NT2/D1 (cell line): ENCODE measurements at regions not wholly inside any gene's neighbourhood (a gene's known extent, or its start where the extent isn't known, plus 50 kb on each side); places are given as distances from the start of the nearest gene placed in this dataset.
"Not testable (repeated sequence)": the region's sequence is repeated elsewhere in the genome, so short reads cannot be mapped to it uniquely, and the experiment has no call there.

Experiments used
- DNase-seq: peaks from one replicate; pipeline ENCODE4 v3.0.0-alpha.2; 2011; ENCODE audit warnings: low read depth, low spot score
- H3K27me3 ChIP-seq: 2 replicates; pipeline ENCODE4 v1.6.0; 2011; ENCODE audit warnings: mild to moderate bottlenecking; ENCODE audit not compliant: insufficient read length, insufficient read depth
- H3K36me3 ChIP-seq: 2 replicates; pipeline ENCODE4 v1.6.1; 2011; ENCODE audit warnings: mild to moderate bottlenecking, low read length, mixed read lengths; ENCODE audit not compliant: insufficient read depth, insufficient read length
- H3K4me1 ChIP-seq: 2 replicates; pipeline ENCODE4 v1.5.1; 2011; ENCODE audit not compliant: insufficient read depth, insufficient read length
- H3K4me3 ChIP-seq: 2 replicates; pipeline ENCODE4 v1.5.1; 2011; ENCODE audit warnings: low read depth; ENCODE audit not compliant: insufficient read length
- H3K9ac ChIP-seq: 2 replicates; pipeline ENCODE4 v1.6.0; 2011; ENCODE audit warnings: low read depth; ENCODE audit not compliant: insufficient read length
- H3K9me3 ChIP-seq: 2 replicates; pipeline ENCODE4 v1.5.1; 2011; ENCODE audit warnings: mild to moderate bottlenecking, low read length; ENCODE audit not compliant: insufficient read depth
- SUZ12 ChIP-seq: IDR thresholded peaks from 2 replicates; pipeline ENCODE4 v1.6.1; 2011; ENCODE audit not compliant: insufficient read length, insufficient read depth; ENCODE audit errors: extremely low read depth
- YY1 ChIP-seq: IDR thresholded peaks from 2 replicates; pipeline ENCODE4 v1.6.1; 2011; ENCODE audit not compliant: insufficient read length, insufficient read depth
- ZNF274 ChIP-seq: IDR thresholded peaks from 2 replicates; pipeline ENCODE4 v1.6.1; 2011; ENCODE audit warnings: mild to moderate bottlenecking, low read depth, low read length

DNA sequence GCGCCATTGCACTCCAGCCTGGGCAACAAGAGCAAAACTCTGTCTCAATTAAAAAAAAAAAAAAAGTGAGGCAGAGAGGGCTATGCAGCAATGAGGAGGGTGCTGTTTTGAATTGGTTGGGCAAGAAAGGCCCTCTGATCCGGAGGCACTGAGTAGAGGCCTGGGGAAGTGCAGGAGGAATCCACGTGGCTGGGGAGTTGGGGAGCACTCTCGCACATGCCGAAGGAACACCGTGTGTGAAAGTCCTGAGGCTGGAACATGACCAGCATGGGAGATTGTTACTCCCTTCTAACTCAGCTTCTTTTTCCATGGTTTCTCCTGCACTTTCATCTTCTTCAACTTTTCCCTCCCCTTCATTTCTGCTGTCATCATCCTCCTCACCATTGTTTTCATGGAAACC, 347.9 kb upstream of the HS6ST1 start:
- no peaks in the 10 kb centered on the region for H3K9me3 ChIP-seq
- TF ChIP-seq SUZ12: no peak
- no peak for TF ChIP-seq YY1
- TF ChIP-seq ZNF274: no peak
- H3K9ac ChIP-seq: no peak overlapping the region
- no peak overlapping the region for H3K4me3 ChIP-seq
- no peaks in the 10 kb centered on the region for H3K27me3 ChIP-seq
- no peak for DNase-seq
- H3K4me1 ChIP-seq: peaks cover 13% of the 10 kb centered on the region
- no peaks in the 10 kb centered on the region for H3K36me3 ChIP-seq

DNA sequence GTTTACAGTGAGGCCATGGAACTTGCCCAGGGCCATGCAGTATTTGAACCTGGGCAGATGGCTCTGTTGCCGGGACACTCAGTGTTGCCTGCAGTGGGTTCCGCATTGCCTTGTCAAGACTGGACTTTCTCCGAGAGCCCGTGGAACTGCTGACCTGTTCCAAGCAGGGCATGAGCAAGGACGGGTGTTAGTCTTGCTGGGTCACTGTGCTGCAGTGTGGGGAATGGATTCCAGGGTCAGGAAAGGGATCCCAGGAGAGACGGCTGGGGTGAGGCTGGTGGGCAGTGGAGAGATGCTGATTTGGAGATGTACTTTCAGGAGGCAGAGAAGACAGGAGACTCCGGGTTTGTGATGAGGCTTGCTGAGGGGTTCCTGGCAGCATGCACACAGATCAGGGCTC, 348.7 kb upstream of the HS6ST1 start:
- Histone ChIP-seq H3K36me3 (no peaks in the 10 kb centered on the region), H3K4me1 (peaks cover 13% of the 10 kb centered on the region), H3K4me3 (no peak overlapping the region), H3K27me3 (no peaks in the 10 kb centered on the region), H3K9ac (no peak overlapping the region), H3K9me3 (peaks cover 2% of the 10 kb centered on the region; the same call in 1 of the 2 replicates)
- no peak for TF ChIP-seq ZNF274
- TF ChIP-seq SUZ12: no peak
- TF ChIP-seq YY1: no peak
- DNase-seq: no peak

DNA sequence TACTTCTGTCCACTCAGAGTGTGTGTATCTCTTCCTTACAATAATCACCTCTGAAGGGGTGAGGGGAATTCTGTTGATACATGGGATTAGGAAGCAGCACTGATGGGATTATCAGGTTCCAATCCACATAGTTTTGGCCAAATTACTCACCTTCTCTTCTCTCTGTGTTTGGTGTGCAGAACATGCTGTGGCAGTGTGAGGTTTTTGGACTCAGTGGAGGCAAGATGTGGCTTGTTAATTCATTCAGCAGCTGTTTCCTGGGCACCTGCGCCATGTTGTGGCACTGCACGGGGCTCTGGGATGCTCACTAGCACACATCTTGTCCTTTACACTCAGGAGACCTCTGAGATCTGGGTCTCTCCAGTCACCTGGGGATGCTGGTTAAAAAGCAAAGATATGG, 350.3 kb upstream of the HS6ST1 start:
- no peak for TF ChIP-seq ZNF274
- no peak for TF ChIP-seq YY1
- no peak for TF ChIP-seq SUZ12
- Histone ChIP-seq H3K9me3 (peaks cover 10% of the 10 kb centered on the region; the same call in 1 of the 2 replicates), H3K36me3 (no peaks in the 10 kb centered on the region), H3K4me3 (no peak overlapping the region), H3K4me1 (peaks cover 10% of the 10 kb centered on the region), H3K9ac (no peak overlapping the region), H3K27me3 (no peaks in the 10 kb centered on the region)
- DNase-seq: no peak

DNA sequence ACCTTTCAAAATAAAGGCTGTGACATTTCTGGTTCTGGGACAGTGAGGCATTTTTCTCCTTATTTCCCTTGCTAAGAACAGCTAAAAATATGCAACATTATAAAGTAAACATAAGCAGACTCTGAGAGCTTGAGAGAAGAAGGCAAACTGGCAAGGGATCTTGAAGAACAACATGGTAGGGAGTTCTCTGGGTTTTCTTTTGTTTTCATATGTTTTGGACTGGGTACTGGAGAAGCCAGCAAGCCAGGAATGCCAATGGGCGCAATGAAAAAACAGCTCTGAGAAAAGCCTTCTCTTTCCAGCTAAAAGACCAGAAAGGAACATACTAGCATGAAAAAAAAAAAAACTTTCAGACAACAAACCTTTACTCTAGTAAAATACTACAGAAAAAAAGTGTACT, 351.4 kb upstream of the HS6ST1 start:
- Histone ChIP-seq H3K4me3 (no peak overlapping the region), H3K4me1 (peaks cover 3% of the 10 kb centered on the region), H3K9me3 (peaks cover 10% of the 10 kb centered on the region; the same call in 1 of the 2 replicates), H3K36me3 (no peaks in the 10 kb centered on the region), H3K27me3 (no peaks in the 10 kb centered on the region), H3K9ac (no peak overlapping the region)
- no peak for DNase-seq
- TF ChIP-seq SUZ12 (no peak), YY1 (no peak), ZNF274 (no peak)

DNA sequence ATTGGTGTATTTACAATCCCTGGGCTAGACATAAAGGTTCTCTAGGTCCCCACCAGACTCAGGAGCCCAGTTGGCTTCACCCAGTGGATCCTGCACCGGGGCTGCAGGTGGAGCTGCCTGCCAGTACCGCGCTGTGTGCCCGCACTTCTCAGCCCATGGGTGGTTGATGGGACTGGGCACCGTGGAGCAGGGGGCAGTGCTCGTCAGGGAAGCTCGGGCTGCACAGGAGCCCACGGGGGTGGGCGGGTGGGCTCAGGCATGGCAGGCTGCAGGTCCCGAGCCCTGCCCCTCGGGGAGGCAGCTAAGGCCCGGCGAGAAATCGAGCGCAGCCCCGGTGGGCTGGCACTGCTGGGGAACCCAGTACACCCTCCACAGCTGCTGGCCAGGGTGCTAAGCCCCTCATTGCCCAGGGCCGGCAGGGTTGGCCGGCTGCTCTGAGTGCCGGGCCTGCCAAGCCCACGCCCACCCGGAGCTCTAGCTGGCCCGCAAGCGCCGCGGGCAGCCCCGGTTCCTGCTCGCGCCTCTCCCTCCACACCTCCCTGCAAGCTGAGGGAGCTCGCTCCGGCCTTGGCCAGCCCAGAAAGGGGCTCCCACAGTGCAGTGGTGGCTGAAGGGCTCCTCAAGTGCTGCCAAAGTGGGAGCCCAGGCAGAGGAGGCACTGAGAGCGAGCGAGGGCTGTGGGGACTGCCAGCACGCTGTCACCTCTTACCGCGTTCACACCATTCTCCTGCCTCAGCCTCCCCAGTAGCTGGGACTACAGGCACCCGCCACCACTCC, 353.5 kb upstream of the HS6ST1 start:
- not testable (repeated sequence) for H3K9ac ChIP-seq, H3K4me1 ChIP-seq, H3K4me3 ChIP-seq, DNase-seq, H3K27me3 ChIP-seq, H3K36me3 ChIP-seq
- H3K9me3 ChIP-seq: peaks cover 10% of the 10 kb centered on the region; the same call in 1 of the 2 replicates

DNA sequence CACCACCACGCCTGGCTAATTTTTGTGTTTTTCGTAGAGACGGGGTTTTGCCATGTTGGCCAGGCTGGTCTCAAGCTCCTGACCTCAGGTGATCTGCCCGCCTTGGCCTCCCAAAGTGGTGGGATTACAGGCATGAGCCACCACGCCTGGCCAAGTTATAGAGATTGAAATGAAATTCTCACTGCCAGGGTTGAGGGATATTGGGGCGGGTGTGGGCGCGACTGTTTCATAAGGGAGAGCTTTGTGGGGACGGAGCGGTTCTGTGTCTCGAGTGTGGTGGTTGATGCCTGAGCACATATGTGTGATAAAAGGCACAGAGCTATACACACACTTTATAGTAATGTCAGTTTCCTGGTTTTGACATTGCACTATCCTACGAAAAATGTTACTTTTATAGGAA, 361.0 kb upstream of the HS6ST1 start:
- not testable (repeated sequence) for H3K9me3 ChIP-seq

DNA sequence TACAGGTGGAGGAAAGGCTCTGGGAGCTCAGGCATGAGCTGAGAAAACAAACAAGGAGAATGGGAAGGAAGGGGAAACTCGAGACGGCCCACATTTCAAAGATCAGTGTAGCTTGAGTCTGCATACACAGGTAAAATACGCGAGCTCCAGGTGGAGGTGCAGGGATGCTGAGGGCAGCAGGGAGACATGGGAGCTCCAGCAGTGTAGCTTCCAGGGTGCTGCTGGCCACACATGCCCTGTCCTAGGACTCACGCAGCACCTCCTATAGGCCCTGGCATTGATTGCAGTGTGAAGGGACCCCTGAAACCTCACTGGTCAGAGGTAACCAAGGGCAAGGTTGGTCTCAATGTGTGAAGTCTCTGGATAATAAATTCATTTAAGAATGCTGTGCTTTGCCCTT, 362.8 kb upstream of the HS6ST1 start:
- Histone ChIP-seq H3K9ac (peak overlapping the region; percentile 45), H3K4me1 (peaks cover 10% of the 10 kb centered on the region), H3K27me3 (no peaks in the 10 kb centered on the region), H3K4me3 (no peak overlapping the region), H3K9me3 (no peaks in the 10 kb centered on the region), H3K36me3 (no peaks in the 10 kb centered on the region)
- TF ChIP-seq SUZ12: no peak
- TF ChIP-seq ZNF274: no peak
- TF ChIP-seq YY1: no peak
- no peak for DNase-seq

More for the DNA sequence above, 361.0 kb upstream of the HS6ST1 start:
- not testable (repeated sequence) for H3K4me1 ChIP-seq, H3K4me3 ChIP-seq, DNase-seq, H3K9ac ChIP-seq, H3K27me3 ChIP-seq, H3K36me3 ChIP-seq
